Ammon's horn (tissue), 1 donor: ENCODE measurements at regions not wholly inside any gene's neighbourhood (a gene's known extent, or its start where the extent isn't known, plus 50 kb on each side); places are given as distances from the start of the nearest gene placed in this dataset.

Experiments
- DNase-seq: peaks from one replicate; pipeline ENCODE4 v3.0.0-alpha.2; 2016; ENCODE audit warnings: low spot score

GRCh38 chr1:90402893-90403849, 313.9 kb downstream of the BARHL2 start:
- DNase-seq, result peak; percentile 6

DNA sequence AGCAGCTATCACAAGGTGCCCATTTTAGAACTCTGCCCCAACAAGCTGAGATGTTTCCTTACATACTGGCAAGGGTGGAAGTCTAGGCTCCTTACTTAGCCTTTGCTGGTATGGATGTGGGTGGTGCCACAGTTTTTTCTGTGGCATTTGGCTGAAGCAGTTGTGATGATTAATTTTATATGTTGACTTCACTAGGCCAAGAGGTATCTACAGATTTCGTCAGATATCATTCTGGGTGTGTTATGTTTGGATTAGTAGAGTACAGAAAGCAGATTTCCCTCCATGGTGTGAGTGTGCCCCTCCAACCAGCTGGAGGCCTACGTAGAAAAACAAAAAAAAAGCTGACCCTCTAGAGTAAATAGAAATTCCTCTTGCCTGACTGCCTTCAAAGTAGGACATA, 317.0 kb downstream of the BARHL2 start:
- no peak for DNase-seq

- DNase-seq, result no peak
These were observed 320.2 kb downstream of the BARHL2 start for GRCh38 chr1:90396917-90397316.

DNA sequence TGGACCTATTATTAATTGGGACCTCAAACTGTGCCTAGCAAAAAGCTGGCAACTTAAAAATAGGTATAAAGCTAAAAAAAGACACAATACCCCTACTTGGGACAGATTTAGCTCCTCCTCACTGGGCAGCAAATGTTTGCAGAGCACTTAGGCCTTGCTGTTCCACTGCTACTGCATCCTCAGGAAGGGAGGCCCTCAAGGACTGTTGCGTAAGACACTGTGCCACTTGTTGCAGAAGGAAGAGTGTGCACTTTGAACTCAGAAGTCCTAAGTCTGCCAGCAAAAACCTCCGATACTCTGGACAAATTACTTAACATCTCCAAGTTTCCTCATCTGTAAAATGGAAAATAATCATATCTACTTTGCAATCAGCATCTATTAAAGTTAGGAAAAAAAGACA, 322.9 kb downstream of the BARHL2 start:
- DNase-seq, result no peak

GRCh38 chr1:90393025-90393424, 324.1 kb downstream of the BARHL2 start:
- no peak for DNase-seq

- no peak for DNase-seq
These were observed 326.0 kb downstream of the BARHL2 start for GRCh38 chr1:90391126-90391525.

DNA sequence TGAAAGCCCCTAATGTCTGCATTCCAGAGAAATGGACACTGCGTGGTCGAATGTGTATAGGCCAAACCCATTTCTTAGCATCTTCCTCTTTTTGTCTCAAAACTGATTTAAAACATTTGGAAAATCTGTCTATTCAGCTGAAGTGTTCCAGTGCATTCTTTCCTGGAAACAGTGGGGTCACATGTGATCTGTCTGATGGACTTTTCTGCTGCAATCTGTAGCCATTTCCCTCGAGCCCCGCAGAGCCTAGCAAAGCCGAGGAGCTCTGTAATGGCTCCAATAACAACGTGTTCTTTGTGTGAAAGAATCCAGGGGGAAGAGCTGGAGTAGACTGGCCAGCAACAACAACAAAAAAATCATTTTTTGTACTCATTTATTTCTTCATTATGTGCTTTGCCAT, 329.3 kb downstream of the BARHL2 start:
- DNase-seq, result peak; percentile 5

DNA sequence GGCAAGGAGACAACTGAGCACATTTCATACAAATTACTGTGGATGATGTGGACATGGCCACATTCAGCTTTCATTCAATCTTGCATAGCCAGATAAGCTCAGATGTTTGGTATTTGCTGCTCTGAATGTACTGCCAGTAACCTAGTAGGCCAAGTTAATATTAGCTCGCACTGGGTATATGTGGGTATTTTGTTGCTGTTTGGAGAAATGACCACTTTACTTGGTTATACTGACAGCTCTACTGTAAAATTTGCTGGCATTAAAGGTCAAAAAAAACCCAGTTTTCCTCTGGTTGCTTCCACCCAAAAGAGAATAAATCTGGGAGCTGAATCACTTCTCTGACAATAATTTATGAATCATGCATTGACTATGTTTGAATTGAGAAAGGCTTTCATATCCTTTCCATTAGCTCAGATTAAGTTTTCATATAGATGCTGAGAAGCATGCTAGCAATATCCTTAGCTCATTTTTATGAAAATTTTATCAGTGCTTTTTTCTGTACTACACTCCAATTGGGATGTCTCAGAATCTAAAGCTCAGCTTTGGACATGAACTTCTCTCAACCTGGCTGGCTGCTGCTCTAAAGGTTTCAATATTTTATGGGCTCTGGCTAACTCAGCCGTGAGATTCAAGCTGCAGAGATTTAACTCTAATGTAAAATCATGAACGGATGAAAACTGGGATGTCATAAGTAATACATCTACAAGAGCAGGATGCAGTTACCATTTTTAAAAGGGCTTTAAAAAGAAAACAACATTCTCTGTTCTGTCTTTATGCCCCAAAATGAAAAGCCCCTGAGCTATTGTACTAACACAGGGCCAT, 330.0 kb downstream of the BARHL2 start:
- DNase-seq, result no peak

DNA sequence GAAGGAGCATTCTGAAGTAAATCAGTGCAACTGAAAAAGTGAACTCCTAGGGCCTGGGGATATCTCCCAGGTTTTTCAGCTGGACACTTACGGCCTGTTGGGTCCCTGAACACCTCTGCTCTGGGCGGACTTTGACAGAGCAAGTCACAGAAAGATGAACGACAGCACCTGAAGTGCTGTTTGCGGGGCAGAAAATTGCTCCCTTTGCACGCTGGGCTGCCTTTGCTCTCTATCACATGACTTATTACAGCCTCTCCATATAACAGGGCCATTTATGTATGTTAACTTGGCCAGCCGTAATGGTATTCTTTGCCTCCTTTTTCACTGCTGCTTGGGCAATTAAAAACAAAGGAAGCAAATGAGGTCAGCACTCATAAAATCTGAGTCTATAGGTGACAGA, 332.9 kb downstream of the BARHL2 start:
- DNase-seq, result no peak

- DNase-seq, result no peak
These were observed 334.9 kb downstream of the BARHL2 start for GRCh38 chr1:90382161-90382560.

DNA sequence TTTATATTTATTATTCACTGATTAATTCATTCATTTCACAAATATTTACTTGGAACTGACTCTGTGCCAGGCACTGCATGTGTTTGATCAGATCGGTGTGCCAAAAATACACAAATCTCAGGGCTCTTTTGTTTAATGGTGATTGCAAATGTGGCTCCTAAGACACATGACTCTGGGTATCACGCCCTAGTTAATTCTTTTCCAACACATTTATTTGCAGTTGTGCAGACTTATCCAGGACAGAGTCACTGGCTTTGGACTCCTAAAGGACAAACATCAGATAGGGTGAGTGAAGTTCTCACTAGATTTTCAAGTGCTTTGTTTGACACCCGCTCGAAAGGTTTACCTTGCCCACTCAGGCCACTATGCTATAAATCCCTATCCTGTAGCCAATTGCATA, 335.5 kb downstream of the BARHL2 start:
- no peak for DNase-seq

DNA sequence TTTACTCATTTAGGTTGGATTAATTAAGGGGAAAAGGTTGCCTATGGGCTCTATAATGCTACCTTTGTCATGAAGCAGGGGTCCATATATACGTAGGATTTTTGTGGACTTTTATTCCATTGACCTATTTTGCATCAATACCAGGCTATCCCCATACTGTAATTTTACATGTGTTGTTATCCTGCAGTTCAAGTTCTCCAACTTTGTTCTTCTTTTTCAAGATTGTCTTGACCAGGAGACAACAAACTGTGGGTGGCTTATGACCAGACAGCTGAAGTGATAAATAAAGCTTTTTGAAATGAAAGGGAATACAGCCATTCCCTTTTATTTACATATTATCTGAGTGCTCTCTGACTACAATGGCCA, 345.7 kb downstream of the BARHL2 start:
- DNase-seq, result no peak

DNA sequence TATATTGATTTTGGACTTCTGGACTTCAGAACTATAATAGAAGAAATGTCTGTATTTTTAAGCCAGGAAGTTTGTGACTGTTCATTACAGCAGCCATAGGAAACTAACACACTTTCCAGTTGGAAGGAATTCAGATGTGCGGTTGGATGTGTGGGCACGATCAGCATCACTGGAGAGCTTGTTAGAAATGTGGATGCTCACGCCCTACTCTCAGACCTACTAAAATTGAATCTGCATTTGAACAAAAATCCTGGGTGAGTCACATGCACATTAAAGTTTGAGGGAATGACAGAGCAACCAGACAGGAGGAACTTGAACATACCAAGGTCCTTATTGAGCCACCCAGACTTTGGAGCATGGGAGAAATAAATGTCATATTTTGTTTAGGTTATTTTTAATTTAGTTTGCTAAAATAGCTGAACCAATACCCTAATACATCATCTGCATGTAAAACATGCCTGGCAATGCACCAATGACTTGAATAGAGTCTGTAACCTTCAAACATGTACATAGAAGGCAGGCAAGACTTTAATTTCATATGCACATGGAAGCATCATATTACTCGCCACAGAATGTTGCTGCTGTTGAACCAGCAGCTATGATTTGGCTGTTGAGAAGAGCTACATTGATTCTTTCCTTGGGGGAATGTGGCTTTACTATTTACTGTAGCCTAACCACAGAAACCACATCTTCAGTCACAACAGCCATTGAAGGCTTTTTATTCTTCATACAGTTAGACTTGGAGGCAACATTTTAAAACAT, 346.2 kb downstream of the BARHL2 start:
- no peak for DNase-seq

- DNase-seq, result no peak
These were observed 354.9 kb downstream of the BARHL2 start for GRCh38 chr1:90362163-90362562.

- DNase-seq, result no peak
These were observed 356.1 kb downstream of the BARHL2 start for GRCh38 chr1:90361026-90361425.

- no peak for DNase-seq
These were observed 357.1 kb downstream of the BARHL2 start for GRCh38 chr1:90359994-90360393.

DNA sequence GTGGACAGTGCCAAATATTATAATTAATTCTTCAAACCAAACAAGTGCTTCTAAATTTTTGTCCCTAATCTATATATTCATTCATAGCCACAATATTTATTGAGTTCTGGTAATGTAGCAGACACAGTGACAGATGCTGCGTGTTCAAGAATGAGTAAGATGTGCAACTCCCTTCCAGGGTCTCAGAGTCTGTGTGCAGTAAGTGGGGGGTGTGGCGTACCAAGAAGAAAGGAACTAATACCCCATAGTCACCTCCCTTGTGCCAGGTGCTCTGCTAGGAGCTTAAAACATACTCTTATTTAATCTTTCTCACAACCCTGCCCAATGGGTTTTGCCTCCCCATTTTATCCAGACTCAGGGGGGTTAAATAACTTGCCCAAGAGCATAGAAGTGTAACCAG, 358.7 kb downstream of the BARHL2 start:
- DNase-seq, result no peak

DNA sequence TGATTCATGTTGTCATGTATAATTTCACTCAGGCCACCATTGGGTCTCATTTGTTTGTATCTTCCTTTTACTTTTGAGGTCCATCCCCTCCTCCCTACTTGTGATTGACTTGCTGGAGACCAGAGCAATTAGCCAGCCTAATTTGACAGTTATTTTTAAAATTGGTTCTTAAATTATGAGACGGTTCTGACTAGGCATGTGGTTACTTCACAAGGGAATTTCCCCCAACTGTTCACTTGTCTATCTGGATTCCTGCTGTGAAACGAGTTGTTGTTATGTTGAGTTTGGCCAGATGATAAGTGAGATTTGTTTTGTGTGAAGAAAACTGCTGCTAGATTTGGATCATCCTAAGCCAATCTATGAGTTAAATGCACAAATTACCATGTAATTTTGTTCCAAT, 359.1 kb downstream of the BARHL2 start:
- no peak for DNase-seq

GRCh38 chr1:90356991-90357390, 360.1 kb downstream of the BARHL2 start:
- DNase-seq, result no peak

DNA sequence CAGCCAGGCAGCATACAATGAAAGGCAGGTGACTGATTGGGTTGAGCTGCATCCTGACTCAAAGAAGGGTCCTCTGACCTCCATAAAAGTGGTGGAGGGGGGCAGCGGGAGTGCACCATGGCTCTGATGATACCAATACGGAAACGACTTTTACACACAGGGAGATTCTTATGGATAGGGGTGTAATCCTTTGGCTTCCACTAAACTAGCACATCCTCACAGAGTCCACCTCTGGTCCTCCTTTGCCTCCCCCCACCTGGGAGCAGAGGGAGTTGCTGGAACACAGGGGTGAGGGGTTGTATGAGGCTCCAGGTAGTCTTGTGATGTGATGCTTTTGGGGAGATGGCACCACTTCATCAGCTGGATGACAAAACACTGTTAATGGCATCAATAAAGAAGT, 361.0 kb downstream of the BARHL2 start:
- no peak for DNase-seq

GRCh38 chr1:90354704-90355103, 359.8 kb downstream of the ZNF326 start:
- DNase-seq, result no peak

DNA sequence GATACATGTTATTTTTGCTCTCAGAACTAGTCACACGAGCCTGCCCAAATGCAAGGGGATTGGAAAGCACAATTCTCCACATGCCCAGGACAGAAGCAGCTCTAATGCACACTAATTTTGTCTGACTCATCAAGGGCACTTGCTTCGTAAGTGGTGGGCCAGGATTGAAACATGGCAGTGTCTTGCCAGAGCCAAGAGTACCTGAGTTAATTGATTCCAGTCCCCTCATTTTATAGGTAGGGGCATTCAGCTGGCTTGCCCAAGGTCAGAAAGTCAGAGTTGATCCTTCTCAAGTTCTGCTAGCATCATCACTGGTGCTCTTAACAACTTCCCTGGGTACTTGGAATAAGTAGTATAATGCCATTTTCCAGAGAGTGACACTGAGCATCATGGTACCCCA, 356.1 kb downstream of the ZNF326 start:
- no peak for DNase-seq
